Ovary (tissue), 7 donors: ENCODE measurements at regions not wholly inside any gene's neighbourhood (a gene's known extent, or its start where the extent isn't known, plus 50 kb on each side); places are given as distances from the start of the nearest gene placed in this dataset.

ENCODE experiments used
- DNase-seq, 5 donors: peaks; one replicate each; pipeline ENCODE4 v3.0.0-alpha.2; 2019 to 2020
- H3K27ac ChIP-seq, 2 donors: fragments of 200-600 bp; one replicate each; pipeline versions ENCODE4 v1.5.1 to v1.8.0; 2019 to 2022
- H3K27me3 ChIP-seq: fragments of 200-600 bp; one replicate; pipeline ENCODE4 v1.8.0; 2022
- H3K36me3 ChIP-seq: fragments of 200-600 bp; sonication (generic); one replicate; pipeline ENCODE4 v1.5.1; 2019
- H3K4me1 ChIP-seq: one replicate; pipeline ENCODE4 v1.8.1; 2013; ENCODE audit warnings: mild to moderate bottlenecking, moderate library complexity; ENCODE audit not compliant: insufficient read depth
- H3K4me3 ChIP-seq: fragments of 200-600 bp; sonication (generic); one replicate; pipeline ENCODE4 v1.5.1; 2017
- H3K9me3 ChIP-seq, 2 donors: fragments of 200-600 bp in 1 of 2; sonication (generic) in 1 of 2; one replicate each; pipeline versions ENCODE4 v1.5.1 to v1.8.1; 2013 to 2019; ENCODE audit warnings: mild to moderate bottlenecking in 1 of 2, moderate library complexity in 1 of 2
- EP300 ChIP-seq: sonication (generic); formaldehyde crosslinking; IDR thresholded peaks from one replicate; pipeline ENCODE4 v1.6.1; 2017; ENCODE audit warnings: antibody characterized with exemption
- POLR2A ChIP-seq: fragments of 450-650 bp; IDR thresholded peaks from one replicate; pipeline ENCODE4 v1.6.1; 2017; ENCODE audit warnings: antibody characterized with exemption, mild to moderate bottlenecking, moderate library complexity
- WGBS, 3 donors: extraction: QIAGEN DNeasy Blood & Tissue Kit in 1 of 3; methylation state at CpG; one replicate each; pipeline versions ENCODE4 v1.1.5 to v1.1.7; 2013 to 2017; 5-methylcytosine and 5-hydroxymethylcytosine counted together
- intact Hi-C, 4 donors: fragments of 100-400 bp; cut with DNase I; formaldehyde crosslinking; loops; one replicate each; pipeline versions ENCODE4 v1.11.0 to v1.15.1; 2022 to 2023
- TF ChIP-seq, protein P1 (sequence below), 3 donors: fragments of 450-650 bp in 2 of 3; fragments of 200-600 bp in 1 of 3; IDR thresholded peaks; one replicate each; pipeline versions ENCODE4 v1.5.1 to v1.8.0; 2016 to 2022; ENCODE audit warnings: antibody characterized with exemption in 3 of 3, mild to moderate bottlenecking in 1 of 3
- donor health status: DM: no; HTN: no; CAD: no; lungs with moderate emphysema.
- donor health status: DM: no; HTN: no; CAD: no.
- donor health status: Bipolar disorder and iron deficiency.
- donor health status: DM: no; HTN: no; CAD: no.
- donor health status: DM: yes; HTN: yes; CAD: no.

DNA sequence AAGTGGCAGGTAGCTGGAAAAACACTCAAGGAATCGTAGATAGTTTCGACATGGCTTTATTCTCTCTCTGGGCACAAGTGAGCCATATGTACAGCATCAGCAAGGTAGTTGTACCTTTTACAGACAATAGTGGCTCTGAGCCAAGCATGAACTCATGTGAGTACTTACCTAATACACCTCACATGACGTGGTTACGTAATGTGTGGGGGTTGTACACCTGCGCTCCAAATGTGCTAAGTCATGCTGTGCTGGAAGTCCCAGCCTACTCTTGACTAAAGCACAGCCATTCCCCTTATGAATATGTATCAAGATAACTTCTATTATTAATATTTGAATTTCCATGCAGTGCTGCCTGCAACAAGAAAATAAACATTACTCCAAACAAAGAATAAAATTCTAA, 78.8 kb upstream of the HMGN3 start:
- no peaks in the 10 kb centered on the region for H3K36me3 ChIP-seq
- no peak overlapping the region for H3K4me3 ChIP-seq
- DNase-seq: no peak
- TF ChIP-seq POLR2A (no peak), EP300 (no peak)
- TF ChIP-seq, protein P1, sequence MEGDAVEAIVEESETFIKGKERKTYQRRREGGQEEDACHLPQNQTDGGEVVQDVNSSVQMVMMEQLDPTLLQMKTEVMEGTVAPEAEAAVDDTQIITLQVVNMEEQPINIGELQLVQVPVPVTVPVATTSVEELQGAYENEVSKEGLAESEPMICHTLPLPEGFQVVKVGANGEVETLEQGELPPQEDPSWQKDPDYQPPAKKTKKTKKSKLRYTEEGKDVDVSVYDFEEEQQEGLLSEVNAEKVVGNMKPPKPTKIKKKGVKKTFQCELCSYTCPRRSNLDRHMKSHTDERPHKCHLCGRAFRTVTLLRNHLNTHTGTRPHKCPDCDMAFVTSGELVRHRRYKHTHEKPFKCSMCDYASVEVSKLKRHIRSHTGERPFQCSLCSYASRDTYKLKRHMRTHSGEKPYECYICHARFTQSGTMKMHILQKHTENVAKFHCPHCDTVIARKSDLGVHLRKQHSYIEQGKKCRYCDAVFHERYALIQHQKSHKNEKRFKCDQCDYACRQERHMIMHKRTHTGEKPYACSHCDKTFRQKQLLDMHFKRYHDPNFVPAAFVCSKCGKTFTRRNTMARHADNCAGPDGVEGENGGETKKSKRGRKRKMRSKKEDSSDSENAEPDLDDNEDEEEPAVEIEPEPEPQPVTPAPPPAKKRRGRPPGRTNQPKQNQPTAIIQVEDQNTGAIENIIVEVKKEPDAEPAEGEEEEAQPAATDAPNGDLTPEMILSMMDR (IDR thresholded peaks at IDR 0.05): no peak
- no peaks in the 10 kb centered on the region for H3K27me3 ChIP-seq
- H3K9me3 ChIP-seq: no peaks in the 10 kb centered on the region
- H3K4me1 ChIP-seq: no peaks in the 10 kb centered on the region
- WGBS, 3 donors: 94 to 97% (median 95%) methylated on average over 5 of the region's 5 CpGs
- no peak overlapping the region for H3K27ac ChIP-seq
- intact Hi-C loops: no loop called here

DNA sequence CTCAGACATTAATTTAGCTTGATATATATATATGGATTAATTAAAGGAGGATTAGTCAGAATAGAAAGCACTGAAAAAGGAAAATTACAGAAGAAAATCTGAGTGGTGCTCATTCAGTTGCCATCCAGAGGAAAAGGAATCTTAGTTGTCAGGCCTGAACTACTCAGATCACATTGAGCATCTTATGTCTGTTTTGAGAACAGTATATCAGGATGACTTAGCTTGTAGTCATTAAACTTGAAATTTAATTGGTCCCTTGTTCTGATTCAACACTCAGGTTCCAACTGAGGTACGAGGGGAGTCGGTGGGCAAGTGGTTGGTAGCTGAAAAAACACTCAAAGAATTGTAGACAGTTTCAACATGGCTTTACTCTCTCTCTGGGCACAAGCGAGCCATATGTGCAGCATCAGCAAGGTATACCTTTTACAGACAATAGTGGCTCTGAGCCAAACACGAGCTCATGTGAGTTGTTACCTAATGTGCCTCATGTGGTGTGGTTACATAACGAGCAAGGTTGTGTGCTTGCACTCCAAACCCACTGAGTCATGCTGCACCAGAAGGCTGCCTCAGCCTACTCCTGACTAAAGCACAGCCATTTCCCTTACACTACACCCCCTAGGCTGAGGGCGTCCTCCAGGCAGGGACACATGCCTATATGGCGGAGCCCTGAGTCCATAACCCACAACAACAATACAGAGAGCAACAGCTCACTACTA, 73.0 kb upstream of the HMGN3 start:
- Histone ChIP-seq H3K4me3 (no peak overlapping the region), H3K27me3 (no peaks in the 10 kb centered on the region), H3K9me3 (no peaks in the 10 kb centered on the region), H3K36me3 (no peaks in the 10 kb centered on the region), H3K27ac (no peak overlapping the region), H3K4me1 (no peaks in the 10 kb centered on the region)
- 91 to 92% (median 91%) methylated on average over 7 of the region's 7 CpGs for WGBS, 3 donors
- TF ChIP-seq EP300 (no peak), POLR2A (no peak)
- TF ChIP-seq, protein P1 (IDR thresholded peaks at IDR 0.05): no peak
- intact Hi-C loops: no loop called here
- no peak for DNase-seq

DNA sequence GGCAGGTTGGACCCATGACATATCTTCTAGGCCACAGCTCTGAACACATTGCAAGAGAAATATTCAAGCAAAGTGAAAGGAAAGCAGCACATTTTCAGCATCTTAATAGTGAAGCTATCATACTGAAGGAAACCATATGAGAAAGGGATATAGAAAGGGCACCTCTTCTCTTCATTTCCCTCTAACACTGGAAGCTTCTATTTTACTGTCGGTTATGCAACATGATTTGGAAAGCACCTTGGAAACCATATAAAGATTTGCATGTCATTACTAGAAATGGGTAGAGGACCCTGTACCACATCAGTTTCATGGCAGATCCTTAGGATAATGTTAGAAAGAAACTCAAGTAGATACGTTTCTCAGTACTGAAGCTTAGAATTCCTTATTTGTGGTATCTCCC, 70.5 kb upstream of the HMGN3 start:
- Histone ChIP-seq H3K4me3 (no peak overlapping the region), H3K9me3 (no peaks in the 10 kb centered on the region), H3K4me1 (no peaks in the 10 kb centered on the region), H3K27ac (no peak overlapping the region), H3K36me3 (no peaks in the 10 kb centered on the region), H3K27me3 (no peaks in the 10 kb centered on the region)
- 89 to 97% (median 92%) methylated on average over 2 of the region's 2 CpGs for WGBS, 3 donors
- TF ChIP-seq POLR2A: no peak
- TF ChIP-seq EP300: no peak
- TF ChIP-seq, protein P1 (IDR thresholded peaks at IDR 0.05): no peak
- no peak for DNase-seq
- intact Hi-C loops: no loop called here

DNA sequence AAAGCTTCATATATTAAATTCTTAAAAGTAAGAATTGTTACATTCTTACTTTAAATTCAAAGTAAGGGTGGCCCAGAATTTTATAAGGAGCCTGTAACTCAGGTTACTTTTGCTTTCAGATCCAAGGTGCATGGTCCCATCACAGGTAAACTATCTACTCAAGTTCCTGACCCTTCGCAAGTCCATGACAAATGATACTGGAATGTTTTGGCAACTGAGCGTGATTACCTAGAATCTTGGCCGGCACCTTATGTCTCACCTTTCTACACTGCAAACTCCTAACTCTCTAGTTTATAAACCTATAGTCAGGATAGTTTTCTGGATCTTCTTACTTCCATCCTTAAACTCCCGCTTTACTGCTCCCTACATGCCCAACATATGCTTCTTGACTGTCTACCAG, 67.9 kb upstream of the HMGN3 start:
- WGBS, 3 donors: 93 to 96% (median 95%) methylated on average over 4 of the region's 4 CpGs
- no peaks in the 10 kb centered on the region for H3K4me1 ChIP-seq

More for the DNA sequence above, 67.9 kb upstream of the HMGN3 start:
- no peak for DNase-seq
- H3K27me3 ChIP-seq: no peaks in the 10 kb centered on the region
- no peak overlapping the region for H3K27ac ChIP-seq
- intact Hi-C loops: no loop called here
- no peak for TF ChIP-seq POLR2A
- TF ChIP-seq, protein P1 (IDR thresholded peaks at IDR 0.05): no peak
- TF ChIP-seq EP300: no peak
- H3K36me3 ChIP-seq: no peaks in the 10 kb centered on the region
- H3K9me3 ChIP-seq: no peaks in the 10 kb centered on the region
- no peak overlapping the region for H3K4me3 ChIP-seq
